NCI-H460 (cell line): ENCODE measurements at regions not wholly inside any gene's neighbourhood (a gene's known extent, or its start where the extent isn't known, plus 50 kb on each side); places are given as distances from the start of the nearest gene placed in this dataset.

Experiments used
- DNase-seq: peaks from one replicate; pipeline ENCODE4 v3.0.0-alpha.2; 2016; ENCODE audit warnings: low read depth; ENCODE audit errors: extremely low read depth
- small RNA-seq, 2 experiments: library from RNA; depleted of rRNA; stranded (forward); fragments of <200 nt; gene quantifications; one replicate each; pipeline ENCODE3, GENCODE V24; 2014

GRCh38 chr1:8094481-8095241, 68.6 kb upstream of the ERRFI1 start:
- DNase-seq: no peak

DNA sequence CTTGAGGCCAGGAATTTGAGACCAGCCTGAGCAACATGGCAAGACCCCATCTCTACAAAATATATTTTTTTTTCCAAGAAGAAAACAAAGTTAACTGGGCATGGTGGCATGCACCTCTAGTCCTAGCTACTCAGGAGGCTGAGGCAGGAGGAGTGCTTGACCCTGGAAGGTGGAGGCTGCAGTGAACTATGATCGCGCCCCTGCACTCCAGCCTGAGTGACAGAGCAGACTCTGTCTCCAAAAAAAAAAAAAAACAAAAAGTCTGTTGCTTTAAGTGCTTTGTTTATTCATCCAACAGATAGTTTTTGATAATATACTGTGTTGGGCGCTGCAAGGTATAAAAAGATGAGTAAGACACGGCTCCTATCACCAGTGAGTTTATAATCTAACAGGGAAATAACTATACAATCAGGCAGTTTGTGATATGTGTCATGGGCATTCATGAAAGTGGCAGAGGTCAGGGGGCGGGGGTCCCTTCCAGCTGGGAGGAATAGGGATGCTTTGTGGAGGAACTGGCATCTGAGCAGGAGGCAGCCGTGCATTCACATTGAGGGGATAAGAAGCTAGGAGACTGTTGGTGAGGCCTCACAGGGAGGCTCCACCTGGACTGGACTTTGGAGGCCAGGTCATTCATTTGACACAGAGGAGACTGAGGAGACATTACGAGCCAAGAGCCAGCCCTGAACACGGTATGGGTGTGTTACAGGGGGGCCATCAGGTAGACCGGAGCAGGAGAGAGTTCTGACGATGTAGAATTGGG, 67.3 kb upstream of the ERRFI1 start:
- DNase-seq: no peak

DNA sequence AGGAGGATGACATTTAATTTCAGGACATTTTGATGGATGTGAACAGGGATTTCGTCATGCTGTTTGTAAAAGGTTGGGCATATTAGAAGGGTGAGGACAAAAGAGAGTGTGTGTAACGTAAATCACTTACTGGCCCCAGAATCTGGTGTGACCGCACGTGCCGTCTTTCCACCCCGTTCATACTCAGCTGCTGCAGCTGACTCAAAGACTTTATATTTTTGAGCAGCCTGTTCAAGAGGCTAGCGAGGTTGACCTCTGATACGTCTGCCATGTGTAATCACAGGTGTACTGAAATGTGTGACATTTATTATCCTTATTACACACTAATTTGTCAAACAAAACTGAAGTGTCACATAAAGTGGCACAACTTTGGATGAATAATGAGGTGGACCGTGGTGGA, 66.5 kb upstream of the ERRFI1 start:
- DNase-seq: no peak

- no peak for DNase-seq
Measured at GRCh38 chr1:8091691-8092090, 65.6 kb upstream of the ERRFI1 start.

DNA sequence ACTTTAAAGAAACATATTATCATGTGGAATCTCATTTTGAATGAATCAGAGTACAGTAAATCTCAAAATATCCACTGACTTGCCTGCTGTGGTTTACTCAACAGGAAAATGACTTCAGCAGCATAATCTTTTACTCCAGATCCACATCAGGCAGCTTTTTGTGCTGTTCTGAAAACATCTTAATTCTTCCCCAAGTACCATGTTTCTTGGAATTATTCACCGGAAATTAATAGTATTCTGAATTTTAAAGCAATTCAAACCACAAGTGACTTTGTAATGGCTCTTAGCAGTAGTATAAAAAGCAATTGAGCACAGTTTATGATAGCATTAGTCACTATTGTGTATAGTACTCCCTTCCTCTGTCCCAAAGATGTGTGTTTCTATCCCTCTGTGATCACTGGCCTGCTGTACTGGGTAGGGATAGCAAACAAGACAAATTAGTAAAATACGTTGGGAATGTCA, 64.2 kb upstream of the ERRFI1 start:
- no peak for DNase-seq

- DNase-seq: no peak
Measured at GRCh38 chr1:8089535-8090228, 63.6 kb upstream of the ERRFI1 start.

- DNase-seq: no peak
Measured at GRCh38 chr1:8086055-8086454, 59.9 kb upstream of the ERRFI1 start.

- DNase-seq: no peak
Measured at GRCh38 chr1:8084913-8085312, 58.8 kb upstream of the ERRFI1 start.

- DNase-seq: peak; percentile 47
Measured at GRCh38 chr1:8083739-8084484, 57.8 kb upstream of the ERRFI1 start.

GRCh38 chr1:8082945-8083344, 56.8 kb upstream of the ERRFI1 start:
- no peak for DNase-seq

GRCh38 chr1:8078176-8078671, 52.1 kb upstream of the ERRFI1 start:
- DNase-seq: no peak

DNA sequence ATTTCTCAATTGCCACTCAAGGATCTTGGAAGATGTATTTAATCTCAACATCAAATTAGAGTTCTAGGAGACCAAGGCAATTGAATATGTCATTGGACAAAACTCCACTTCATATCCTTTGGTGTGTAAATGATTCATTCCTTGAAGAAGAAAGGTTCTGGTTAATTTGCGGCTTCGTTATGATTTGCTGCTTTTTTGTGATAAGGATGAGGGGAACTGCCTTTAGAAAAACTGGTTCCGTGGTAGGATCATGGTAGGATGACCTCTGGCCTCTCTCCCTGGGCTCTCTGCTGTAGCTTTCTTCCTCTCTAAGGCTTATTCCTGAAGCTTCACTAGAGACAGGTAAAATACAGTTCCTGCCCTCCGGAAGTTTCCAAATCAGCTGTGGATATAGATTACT, 51.5 kb upstream of the ERRFI1 start:
- no peak for DNase-seq

DNA sequence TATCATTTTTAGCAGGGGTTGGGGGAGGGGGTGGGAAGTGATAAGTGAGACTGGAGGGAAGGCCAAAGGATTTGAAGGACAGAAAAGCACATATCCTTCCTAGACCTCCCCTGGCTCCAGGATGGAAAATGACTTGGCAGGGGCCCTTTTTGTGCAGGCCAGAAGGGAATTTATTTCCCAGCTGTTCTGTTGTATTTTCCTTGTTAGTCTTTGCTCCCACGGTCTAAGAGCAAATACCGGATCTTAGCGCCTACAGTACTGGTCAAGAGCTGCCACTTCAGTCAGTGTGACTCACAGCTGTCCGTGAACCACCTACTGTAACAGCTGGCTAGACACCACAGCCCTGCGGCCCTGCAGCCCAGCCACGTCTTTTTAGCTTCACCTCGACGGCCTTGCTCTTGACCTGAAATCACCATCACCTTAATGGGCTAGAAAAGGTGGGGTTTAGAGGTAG, 51.0 kb upstream of the ERRFI1 start:
- peak; percentile 54 for DNase-seq

GRCh38 chr1:8076176-8076575, 50.1 kb upstream of the ERRFI1 start:
- DNase-seq: no peak

Small RNA genes lying in the stretch of these regions (small RNA-seq; reads per million reads assigned to genes)
- gene RNU1-7P: 0 to 0.06 reads per million in 2 experiments
